ENCODE measurements at regions not wholly inside any gene's neighbourhood (a gene's known extent, or its start where the extent isn't known, plus 50 kb on each side); places are given as distances from the start of the nearest gene placed in this dataset.
A peak's percentile ranks its signal among the peaks of the same experiment; 100 is the strongest.

- intact Hi-C loops (cut with DNase I), result no loop called here
- ATAC-seq (no peak), DNase-seq (ENCODE audit: low spot score) (no peak)
Observed at GRCh38 chr1:186566140-186566855, 105.4 kb upstream of the PDC start.

- DNase-seq (ENCODE audit: low spot score) (no peak), ATAC-seq (peak; percentile 62)
- intact Hi-C loops (cut with DNase I), result no loop called here
Observed at GRCh38 chr1:186564582-186564981, 103.7 kb upstream of the PDC start.

- DNase-seq (ENCODE audit: low spot score), result no peak
- intact Hi-C loops (cut with DNase I), result no loop called here
- no peak for ATAC-seq
Observed at GRCh38 chr1:186559601-186560116, 98.7 kb upstream of the PDC start.

GRCh38 chr1:186557147-186557777, 96.3 kb upstream of the PDC start:
- intact Hi-C loops (cut with DNase I), result no loop called here
- no peak for ATAC-seq
- DNase-seq (ENCODE audit: low spot score), result no peak

GRCh38 chr1:186550832-186551231, 89.9 kb upstream of the PDC start:
- intact Hi-C loops (cut with DNase I), result no loop called here
- no peak for ATAC-seq
- DNase-seq (ENCODE audit: low spot score), result no peak

- intact Hi-C loops (cut with DNase I), result no loop called here
- no peak for DNase-seq (ENCODE audit: low spot score)
- no peak for ATAC-seq
Observed at GRCh38 chr1:186541003-186541402, 80.1 kb upstream of the PDC start.

GRCh38 chr1:186540521-186540920, 79.6 kb upstream of the PDC start:
- intact Hi-C loops (cut with DNase I), result no loop called here
- no peak for DNase-seq (ENCODE audit: low spot score)
- ATAC-seq, result no peak

GRCh38 chr1:186536273-186536890, 75.5 kb upstream of the PDC start:
- no peak for DNase-seq (ENCODE audit: low spot score)
- ATAC-seq, result no peak
- intact Hi-C loops (cut with DNase I), result no loop called here

- DNase-seq (ENCODE audit: low spot score), result no peak
- no peak for ATAC-seq
- intact Hi-C loops (cut with DNase I), result no loop called here
Observed at GRCh38 chr1:186535388-186536133, 74.6 kb upstream of the PDC start.

GRCh38 chr1:186534401-186534800, 73.5 kb upstream of the PDC start:
- ATAC-seq, result no peak
- intact Hi-C loops (cut with DNase I), result no loop called here
- DNase-seq (ENCODE audit: low spot score), result no peak

GRCh38 chr1:186532466-186532865, 71.6 kb upstream of the PDC start:
- intact Hi-C loops (cut with DNase I), result no loop called here
- DNase-seq (ENCODE audit: low spot score) (no peak), ATAC-seq (no peak)

GRCh38 chr1:186531561-186532165, 70.7 kb upstream of the PDC start:
- no peak for DNase-seq (ENCODE audit: low spot score)
- no peak for ATAC-seq
- intact Hi-C loops (cut with DNase I), result no loop called here

- no peak for ATAC-seq
- DNase-seq (ENCODE audit: low spot score), result no peak
- intact Hi-C loops (cut with DNase I), result no loop called here
Observed at GRCh38 chr1:186530109-186530508, 69.2 kb upstream of the PDC start.

GRCh38 chr1:186519982-186520381, 59.1 kb upstream of the PDC start:
- ATAC-seq (no peak), DNase-seq (ENCODE audit: low spot score) (no peak)
- intact Hi-C loops (cut with DNase I), result no loop called here

GRCh38 chr1:186518822-186519381, 58.0 kb upstream of the PDC start:
- no peak for ATAC-seq

GRCh38 chr1:186518395-186518794, 57.5 kb upstream of the PDC start:
- intact Hi-C loops (cut with DNase I), result no loop called here
- ATAC-seq, result no peak
- DNase-seq (ENCODE audit: low spot score), result no peak

More at GRCh38 chr1:186518822-186519381, 58.0 kb upstream of the PDC start:
- DNase-seq (ENCODE audit: low spot score), result no peak
- intact Hi-C loops (cut with DNase I), result no loop called here

GRCh38 chr1:186514367-186514766, 53.5 kb upstream of the PDC start:
- no peak for ATAC-seq
- DNase-seq (ENCODE audit: low spot score), result no peak

GRCh38 chr1:186513526-186513925, 52.6 kb upstream of the PDC start:
- intact Hi-C loops (cut with DNase I), result no loop called here
- ATAC-seq, result no peak
- no peak for DNase-seq (ENCODE audit: low spot score)

More at GRCh38 chr1:186514367-186514766, 53.5 kb upstream of the PDC start:
- intact Hi-C loops (cut with DNase I), result no loop called here

Measured in sciatic nerve (tissue), 2 donors.